ENCODE measurements at regions not wholly inside any gene's neighbourhood (a gene's known extent, or its start where the extent isn't known, plus 50 kb on each side); places are given as distances from the start of the nearest gene placed in this dataset.

GRCh38 chr13:21849323-21849722 is 178.4 kb downstream of the FGF9 start:
- Histone ChIP-seq H3K9me3 (ENCODE audit: control insufficient read depth, insufficient read depth, low read length) (no peaks in the 10 kb centered on the region), H2BK120ac (ENCODE audit: low read depth, low read length) (peak overlapping the region; percentile 63; the same call in 1 of the 2 replicates), H2BK20ac (ENCODE audit: low read depth, low read length) (0 out of 2 replicates have a peak overlapping the region, but pooled peaks have one; percentile 46), H4K5ac (ENCODE audit: low read depth, low read length) (no peak overlapping the region), H3K36me3 (ENCODE audit: control insufficient read depth, insufficient read depth, low read length) (no peaks in the 10 kb centered on the region), H3K79me1 (ENCODE audit: low read depth in 1 of 2, low read length in 2 of 2) (no peaks in the 10 kb centered on the region), H4K20me1 (ENCODE audit: insufficient read depth, low read length) (no peaks in the 10 kb centered on the region), H2AFZ (replicated peaks; ENCODE audit: low read length, poor library complexity) (no peak overlapping the region), H4K8ac (ENCODE audit: low read depth in 2 of 2, low read length in 2 of 2) (no peak overlapping the region), H3K4me3 (ENCODE audit: insufficient read depth, low read depth, low read length) (no peak overlapping the region), H3K14ac (replicated peaks; ENCODE audit: low read depth, low read length) (no peak overlapping the region), H2BK15ac (ENCODE audit: low read depth, low read length) (no peak overlapping the region), H3K23ac (ENCODE audit: low read depth, low read length) (no peak overlapping the region), H2AK9ac (replicated peaks; ENCODE audit: low read depth, low read length, poor library complexity) (no peak overlapping the region), H3K56ac (ENCODE audit: extremely low read depth, insufficient read depth, low read length) (no peak overlapping the region), H4K91ac (ENCODE audit: insufficient read depth, low read depth, low read length) (no peak overlapping the region), H3K9me1 (ENCODE audit: insufficient read depth, low read length) (0 out of 2 replicates have a peak, but pooled peaks cover 3% of the 10 kb centered on the region), H3K27me3 (ENCODE audit: control insufficient read depth, insufficient read depth, low read length) (no peaks in the 10 kb centered on the region), H3K4me1 (ENCODE audit: control insufficient read depth, insufficient read depth, low read length) (peaks cover 2% of the 10 kb centered on the region), H2BK5ac (ENCODE audit: low read depth, low read length, poor library complexity, severe bottlenecking) (no peak overlapping the region), H3K18ac (ENCODE audit: low read depth, low read length) (peak overlapping the region; percentile 6; the same call in 1 of the 2 replicates), H2AK5ac (ENCODE audit: low read depth, low read length) (no peak overlapping the region), H3K4me2 (ENCODE audit: low read depth, low read length) (no peak overlapping the region), H3K9ac (ENCODE audit: low read depth, low read length) (no peak overlapping the region), H3K4ac (ENCODE audit: low read depth, low read length) (peak overlapping the region; percentile 23; the same call in 1 of the 2 replicates), H3K27ac (ENCODE audit: insufficient read depth, low read length) (no peak overlapping the region)
- TF ChIP-seq RFX5 (IDR thresholded peaks at IDR 0.05; ENCODE audit: low read depth, low read length), result no peak
- peak; percentile 37 for TF ChIP-seq RAD21 (IDR thresholded peaks at IDR 0.05; ENCODE audit: low read length)
- TF ChIP-seq SMC3 (IDR thresholded peaks at IDR 0.05; ENCODE audit: low read depth, low read length), result peak; percentile 20; the same call in 1 of the 2 replicates
- peak; percentile 50 for TF ChIP-seq CTCF (conservative IDR thresholded peaks at IDR 0.05; ENCODE audit: low read depth, low read length)
- peak; percentile 15; the same call in 1 of the 2 replicates for TF ChIP-seq USF2 (IDR thresholded peaks at IDR 0.05; ENCODE audit: low read depth, low read length)
- dilution Hi-C loops (cut with HindIII; ENCODE audit: low sequenced_read_pairs, unreplicated experiment), result no loop called here
- peak; percentile 76 for ATAC-seq (ENCODE audit: low read depth)
- ChIA-PET CTCF (interaction anchor here (0.7 to 0.8 kb wide), 3 partner anchors 50 to 166 kb away, joined by 3 to 5 read pairs (median 3); no protein-coding TSS in a partner anchor), POLR2A (ENCODE audit: unreplicated experiment) (no interaction called here)
- in situ Hi-C loops (cut with MboI; ENCODE audit: low sequenced_read_pairs), result no loop called here
- no CpG with 5 or more reads among the region's 2 CpGs for WGBS, 2 experiments (ENCODE audit: extremely low coverage in 2 of 2, insufficient read length in 1 of 2)
- intact Hi-C loops (cut with micrococcal nuclease), result no loop called here
- peak; percentile 43 for DNase-seq
- BruUV-seq (replicated peaks), result no TSS peak
